ENCODE measurements at regions not wholly inside any gene's neighbourhood (a gene's known extent, or its start where the extent isn't known, plus 50 kb on each side); places are given as distances from the start of the nearest gene placed in this dataset.

DNA sequence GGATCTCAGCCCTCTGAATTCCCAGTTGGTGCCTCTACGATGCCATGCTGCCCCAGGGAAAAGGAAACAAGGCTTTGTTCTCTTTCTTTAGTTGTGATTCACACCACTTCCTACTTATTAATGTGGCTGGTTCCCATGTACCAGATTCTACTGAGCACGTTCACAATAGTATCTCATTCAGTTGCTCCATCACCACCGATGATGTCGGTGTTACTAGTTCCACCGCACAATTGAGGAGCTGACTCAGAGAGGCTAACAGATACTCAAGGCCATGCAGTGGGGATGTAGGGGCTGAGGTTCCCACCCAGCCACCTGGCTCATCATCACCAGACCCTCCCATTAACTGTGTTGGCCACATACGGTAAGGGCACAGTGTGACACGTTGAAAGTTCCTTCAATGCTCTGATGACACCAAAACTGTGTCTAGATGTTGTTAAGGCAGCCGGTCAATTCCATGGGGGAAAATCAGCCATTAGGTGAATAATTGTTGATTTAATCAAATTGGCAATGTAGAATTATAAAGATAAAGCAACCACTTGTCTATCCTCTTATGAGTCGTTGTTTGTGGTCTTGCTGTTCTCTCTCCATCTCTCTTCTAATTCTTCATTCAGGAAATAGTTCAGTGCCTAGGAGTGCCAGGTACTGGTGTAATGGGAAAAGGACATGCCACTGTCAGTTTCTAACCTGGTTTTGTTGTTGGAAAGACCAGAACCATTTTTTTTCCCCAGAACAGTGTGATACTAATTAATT, 244.2 kb upstream of the CRY1 start:
- no peak for TF ChIP-seq RAD21 (IDR thresholded peaks at IDR 0.05; ENCODE audit: low read depth)
- no peak for TF ChIP-seq NFIC (IDR thresholded peaks at IDR 0.05)

DNA sequence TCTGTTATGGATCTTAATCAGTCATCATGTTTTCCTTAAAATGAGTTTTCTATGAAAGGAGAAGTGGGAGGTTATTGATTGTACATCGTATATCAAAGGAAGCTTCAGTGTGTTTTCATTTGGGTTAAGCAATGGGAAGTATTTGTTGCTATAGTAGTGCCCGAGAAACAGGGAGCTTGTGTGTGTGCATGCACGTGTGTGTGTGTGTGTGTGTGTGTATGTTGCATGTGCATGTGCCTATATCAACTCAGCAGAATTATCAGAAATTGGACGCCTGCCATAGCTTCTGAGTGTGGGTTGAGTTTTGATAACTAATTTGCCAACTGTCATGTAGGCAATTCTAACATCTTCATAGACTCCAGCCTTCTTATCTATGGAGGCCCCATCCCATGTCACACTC, 246.1 kb upstream of the CRY1 start:
- TF ChIP-seq EP300 (IDR thresholded peaks at IDR 0.05; ENCODE audit: borderline replicate concordance) (no peak), TAF1 (IDR thresholded peaks at IDR 0.05; ENCODE audit: low read depth) (no peak), CEBPB (IDR thresholded peaks at IDR 0.05) (no peak)

DNA sequence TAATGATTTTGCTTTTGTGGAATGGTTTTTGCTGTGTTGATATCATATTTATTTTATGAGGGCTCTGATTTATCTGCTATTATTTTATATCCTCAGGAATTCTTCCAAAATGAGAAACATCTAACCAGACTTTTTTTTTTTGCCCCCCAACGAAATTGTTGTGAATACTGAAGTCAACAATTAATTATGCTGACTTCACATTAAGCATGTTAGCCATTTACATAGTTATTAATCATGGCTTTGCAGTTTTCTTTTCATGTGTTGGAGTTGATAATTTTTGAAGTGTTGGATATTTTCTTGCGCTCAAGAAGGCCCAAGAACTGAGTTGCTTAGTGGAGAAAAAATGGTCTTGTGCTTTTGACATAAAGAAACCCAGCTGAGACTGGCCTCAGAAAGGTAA, 246.6 kb upstream of the CRY1 start:
- TF ChIP-seq ZBTB7A (IDR thresholded peaks at IDR 0.05; ENCODE audit: low read depth) (no peak), FOXM1 (IDR thresholded peaks at IDR 0.05; ENCODE audit: borderline replicate concordance, low read depth) (no peak), TCF12 (IDR thresholded peaks at IDR 0.05; ENCODE audit: low read depth) (no peak), NFIC (IDR thresholded peaks at IDR 0.05) (no peak), EP300 (IDR thresholded peaks at IDR 0.05; ENCODE audit: borderline replicate concordance) (no peak), RAD21 (IDR thresholded peaks at IDR 0.05; ENCODE audit: low read depth) (no peak), CEBPB (IDR thresholded peaks at IDR 0.05) (no peak), TAF1 (IDR thresholded peaks at IDR 0.05; ENCODE audit: low read depth) (no peak), CREB1 (IDR thresholded peaks at IDR 0.05; ENCODE audit: low read depth) (no peak), TEAD4 (IDR thresholded peaks at IDR 0.05) (no peak), YY1 (IDR thresholded peaks at IDR 0.05; ENCODE audit: low read depth) (no peak)
- TF ChIP-seq, protein P1, sequence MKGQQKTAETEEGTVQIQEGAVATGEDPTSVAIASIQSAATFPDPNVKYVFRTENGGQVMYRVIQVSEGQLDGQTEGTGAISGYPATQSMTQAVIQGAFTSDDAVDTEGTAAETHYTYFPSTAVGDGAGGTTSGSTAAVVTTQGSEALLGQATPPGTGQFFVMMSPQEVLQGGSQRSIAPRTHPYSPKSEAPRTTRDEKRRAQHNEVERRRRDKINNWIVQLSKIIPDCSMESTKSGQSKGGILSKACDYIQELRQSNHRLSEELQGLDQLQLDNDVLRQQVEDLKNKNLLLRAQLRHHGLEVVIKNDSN (IDR thresholded peaks at IDR 0.05): no peak
- TF ChIP-seq, protein P2, sequence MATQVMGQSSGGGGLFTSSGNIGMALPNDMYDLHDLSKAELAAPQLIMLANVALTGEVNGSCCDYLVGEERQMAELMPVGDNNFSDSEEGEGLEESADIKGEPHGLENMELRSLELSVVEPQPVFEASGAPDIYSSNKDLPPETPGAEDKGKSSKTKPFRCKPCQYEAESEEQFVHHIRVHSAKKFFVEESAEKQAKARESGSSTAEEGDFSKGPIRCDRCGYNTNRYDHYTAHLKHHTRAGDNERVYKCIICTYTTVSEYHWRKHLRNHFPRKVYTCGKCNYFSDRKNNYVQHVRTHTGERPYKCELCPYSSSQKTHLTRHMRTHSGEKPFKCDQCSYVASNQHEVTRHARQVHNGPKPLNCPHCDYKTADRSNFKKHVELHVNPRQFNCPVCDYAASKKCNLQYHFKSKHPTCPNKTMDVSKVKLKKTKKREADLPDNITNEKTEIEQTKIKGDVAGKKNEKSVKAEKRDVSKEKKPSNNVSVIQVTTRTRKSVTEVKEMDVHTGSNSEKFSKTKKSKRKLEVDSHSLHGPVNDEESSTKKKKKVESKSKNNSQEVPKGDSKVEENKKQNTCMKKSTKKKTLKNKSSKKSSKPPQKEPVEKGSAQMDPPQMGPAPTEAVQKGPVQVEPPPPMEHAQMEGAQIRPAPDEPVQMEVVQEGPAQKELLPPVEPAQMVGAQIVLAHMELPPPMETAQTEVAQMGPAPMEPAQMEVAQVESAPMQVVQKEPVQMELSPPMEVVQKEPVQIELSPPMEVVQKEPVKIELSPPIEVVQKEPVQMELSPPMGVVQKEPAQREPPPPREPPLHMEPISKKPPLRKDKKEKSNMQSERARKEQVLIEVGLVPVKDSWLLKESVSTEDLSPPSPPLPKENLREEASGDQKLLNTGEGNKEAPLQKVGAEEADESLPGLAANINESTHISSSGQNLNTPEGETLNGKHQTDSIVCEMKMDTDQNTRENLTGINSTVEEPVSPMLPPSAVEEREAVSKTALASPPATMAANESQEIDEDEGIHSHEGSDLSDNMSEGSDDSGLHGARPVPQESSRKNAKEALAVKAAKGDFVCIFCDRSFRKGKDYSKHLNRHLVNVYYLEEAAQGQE (IDR thresholded peaks at IDR 0.05; ENCODE audit: low read depth): no peak
- TF ChIP-seq, protein P3, sequence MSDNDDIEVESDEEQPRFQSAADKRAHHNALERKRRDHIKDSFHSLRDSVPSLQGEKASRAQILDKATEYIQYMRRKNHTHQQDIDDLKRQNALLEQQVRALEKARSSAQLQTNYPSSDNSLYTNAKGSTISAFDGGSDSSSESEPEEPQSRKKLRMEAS (IDR thresholded peaks at IDR 0.05): no peak

DNA sequence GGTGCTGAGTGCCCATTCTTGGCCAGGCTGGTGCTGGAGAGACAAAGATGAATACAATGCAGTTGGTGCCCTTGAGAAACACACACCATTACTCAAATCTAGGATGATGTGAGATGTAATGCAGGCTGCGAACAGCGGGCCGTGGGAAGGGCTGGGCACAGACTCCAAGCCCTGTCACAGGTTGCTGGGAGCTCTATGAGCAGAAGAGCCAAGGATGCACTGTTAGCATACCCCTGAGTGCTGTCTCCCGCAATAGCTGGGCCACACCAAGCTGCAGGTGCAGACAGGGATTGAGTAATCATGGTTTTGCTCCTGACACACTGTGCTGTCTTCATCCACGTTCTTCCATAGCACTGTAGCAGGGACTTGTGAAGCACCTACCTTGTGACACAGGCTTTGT, 247.5 kb upstream of the CRY1 start:
- TF ChIP-seq NFIC (IDR thresholded peaks at IDR 0.05) (no peak), CEBPB (IDR thresholded peaks at IDR 0.05) (no peak), TEAD4 (IDR thresholded peaks at IDR 0.05) (no peak), YY1 (IDR thresholded peaks at IDR 0.05; ENCODE audit: low read depth) (no peak), EP300 (IDR thresholded peaks at IDR 0.05; ENCODE audit: borderline replicate concordance) (no peak), RAD21 (IDR thresholded peaks at IDR 0.05; ENCODE audit: low read depth) (no peak), CREB1 (IDR thresholded peaks at IDR 0.05; ENCODE audit: low read depth) (no peak)

DNA sequence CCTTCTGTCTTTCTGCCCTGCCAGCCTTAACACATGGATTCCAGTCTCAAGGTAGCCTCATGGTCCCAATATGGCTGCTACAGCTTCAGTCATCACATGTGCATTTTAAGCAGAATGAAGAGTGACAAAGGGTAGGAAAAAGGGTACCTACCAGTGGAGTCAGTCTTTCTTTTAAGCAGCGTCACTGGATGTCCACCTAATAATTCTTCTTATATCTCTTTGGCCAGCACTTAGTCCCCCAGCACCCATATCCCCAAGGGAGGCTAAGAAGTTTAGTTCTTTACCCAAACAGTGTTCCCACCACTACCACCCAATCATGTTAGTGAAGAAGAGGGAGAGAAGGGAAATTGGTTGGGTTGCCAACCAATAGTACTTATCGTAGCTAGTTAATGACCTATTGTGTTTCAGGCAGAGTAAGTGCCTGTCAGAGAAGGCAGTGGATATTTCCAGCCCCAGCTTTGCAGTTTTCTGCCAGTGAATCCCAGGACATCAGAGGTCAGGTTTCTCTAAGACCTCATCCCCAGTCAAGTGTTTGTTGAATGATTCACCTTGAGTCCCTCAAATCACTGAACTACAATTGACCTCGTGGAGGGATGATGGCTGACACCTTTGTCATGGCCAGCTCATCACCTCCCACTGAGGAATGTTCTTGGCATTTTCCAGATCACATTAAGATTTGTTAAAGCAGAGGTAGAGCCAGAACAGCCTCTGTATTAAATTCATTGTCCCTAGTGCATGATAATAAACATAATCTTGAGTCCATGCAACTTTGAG, 250.9 kb upstream of the CRY1 start:
- TF ChIP-seq ZBTB7A (IDR thresholded peaks at IDR 0.05; ENCODE audit: low read depth) (no peak), YY1 (IDR thresholded peaks at IDR 0.05; ENCODE audit: low read depth) (no peak), TCF12 (IDR thresholded peaks at IDR 0.05; ENCODE audit: low read depth) (no peak), EP300 (IDR thresholded peaks at IDR 0.05; ENCODE audit: borderline replicate concordance) (no peak)
- TF ChIP-seq, protein P1 (IDR thresholded peaks at IDR 0.05): no peak
- TF ChIP-seq, protein P3 (IDR thresholded peaks at IDR 0.05): no peak

DNA sequence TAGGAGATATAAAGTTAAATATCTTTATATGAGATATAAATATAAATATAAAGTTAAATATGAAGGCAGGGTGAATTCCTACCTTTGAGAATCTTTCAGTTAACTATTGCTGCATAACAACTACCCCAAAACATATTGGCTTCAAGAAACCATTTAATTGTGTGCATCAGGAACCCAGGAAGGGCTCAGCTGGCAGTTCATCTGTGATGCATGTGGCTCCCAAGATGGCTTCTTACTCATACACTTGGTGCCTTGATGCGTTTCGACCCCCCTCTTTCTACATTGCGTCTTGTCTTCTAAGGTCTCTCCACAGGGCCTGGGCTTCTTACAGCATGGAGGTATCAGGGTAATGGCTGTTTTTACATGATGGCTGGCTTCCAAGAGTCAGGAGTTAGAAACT, 253.9 kb upstream of the CRY1 start:
- no peak for TF ChIP-seq TCF12 (IDR thresholded peaks at IDR 0.05; ENCODE audit: low read depth)
- no peak for TF ChIP-seq RAD21 (IDR thresholded peaks at IDR 0.05; ENCODE audit: low read depth)
- TF ChIP-seq EP300 (IDR thresholded peaks at IDR 0.05; ENCODE audit: borderline replicate concordance): no peak
- TF ChIP-seq, protein P3 (IDR thresholded peaks at IDR 0.05): no peak
- no peak for TF ChIP-seq YY1 (IDR thresholded peaks at IDR 0.05; ENCODE audit: low read depth)
- TF ChIP-seq CREB1 (IDR thresholded peaks at IDR 0.05; ENCODE audit: low read depth): no peak
- no peak for TF ChIP-seq TAF1 (IDR thresholded peaks at IDR 0.05; ENCODE audit: low read depth)
- TF ChIP-seq ZBTB7A (IDR thresholded peaks at IDR 0.05; ENCODE audit: low read depth): no peak
- TF ChIP-seq CEBPB (IDR thresholded peaks at IDR 0.05): no peak
- no peak for TF ChIP-seq FOXM1 (IDR thresholded peaks at IDR 0.05; ENCODE audit: borderline replicate concordance, low read depth)
- no peak for TF ChIP-seq NFIC (IDR thresholded peaks at IDR 0.05)
- TF ChIP-seq TEAD4 (IDR thresholded peaks at IDR 0.05): no peak
- TF ChIP-seq, protein P1 (IDR thresholded peaks at IDR 0.05): no peak
- no peak for TF ChIP-seq EGR1 (IDR thresholded peaks at IDR 0.05)

Measured in Ishikawa (cell line).